BE2C (cell line): ENCODE measurements at regions not wholly inside any gene's neighbourhood (a gene's known extent, or its start where the extent isn't known, plus 50 kb on each side); places are given as distances from the start of the nearest gene placed in this dataset.

Source experiments
- DNase-seq: peaks from one replicate; pipeline ENCODE4 v3.0.0-alpha.2; 2020
- H3K27me3 ChIP-seq: fragments of 250-450 bp; sonication (Bioruptor Pico); 2 replicates; pipeline ENCODE4 v1.5.1; 2020; ENCODE audit warnings: mild to moderate bottlenecking
- H3K36me3 ChIP-seq: fragments of 250-450 bp; sonication (Bioruptor Pico); 2 replicates; pipeline ENCODE4 v1.5.1; 2020; ENCODE audit warnings: mild to moderate bottlenecking
- H3K4me1 ChIP-seq: fragments of 250-450 bp; sonication (Bioruptor Pico); 2 replicates; pipeline ENCODE4 v1.5.1; 2020
- H3K4me3 ChIP-seq: 2 replicates; pipeline ENCODE4 v1.5.1; 2011; ENCODE audit warnings: low read depth, low read length
- H3K9me3 ChIP-seq: fragments of 250-450 bp; sonication (Bioruptor Pico); 2 replicates; pipeline ENCODE4 v1.5.1; 2020
- TF ChIP-seq, protein P1 (sequence below): IDR thresholded peaks from 2 replicates; pipeline ENCODE4 v1.5.1; 2012; ENCODE audit warnings: mild to moderate bottlenecking, low read depth, low read length

DNA sequence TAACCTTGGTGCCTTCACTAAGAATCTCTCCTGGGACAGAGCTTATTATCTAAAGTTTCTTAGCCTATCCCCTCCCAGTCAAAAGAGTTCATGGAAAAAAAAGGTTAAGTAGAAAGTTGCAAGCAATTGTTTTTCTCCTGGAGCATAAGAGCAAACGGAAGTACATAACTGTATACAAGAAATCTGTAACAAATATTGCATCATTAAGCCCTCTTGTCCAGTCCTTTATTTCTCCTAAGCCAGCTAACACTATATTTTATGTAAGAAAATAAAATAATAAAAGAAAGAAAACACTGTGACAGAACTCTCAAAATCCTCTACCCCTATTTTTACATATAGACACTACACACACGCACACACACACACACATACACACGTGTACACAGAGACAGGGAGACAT is 255.3 kb downstream of the NAF1 start:
- DNase-seq = no peak
- Histone ChIP-seq H3K36me3 (no peaks in the 10 kb centered on the region), H3K4me1 (no peaks in the 10 kb centered on the region), H3K9me3 (no peaks in the 10 kb centered on the region), H3K27me3 (no peaks in the 10 kb centered on the region), H3K4me3 (no peak overlapping the region)
- TF ChIP-seq, protein P1, sequence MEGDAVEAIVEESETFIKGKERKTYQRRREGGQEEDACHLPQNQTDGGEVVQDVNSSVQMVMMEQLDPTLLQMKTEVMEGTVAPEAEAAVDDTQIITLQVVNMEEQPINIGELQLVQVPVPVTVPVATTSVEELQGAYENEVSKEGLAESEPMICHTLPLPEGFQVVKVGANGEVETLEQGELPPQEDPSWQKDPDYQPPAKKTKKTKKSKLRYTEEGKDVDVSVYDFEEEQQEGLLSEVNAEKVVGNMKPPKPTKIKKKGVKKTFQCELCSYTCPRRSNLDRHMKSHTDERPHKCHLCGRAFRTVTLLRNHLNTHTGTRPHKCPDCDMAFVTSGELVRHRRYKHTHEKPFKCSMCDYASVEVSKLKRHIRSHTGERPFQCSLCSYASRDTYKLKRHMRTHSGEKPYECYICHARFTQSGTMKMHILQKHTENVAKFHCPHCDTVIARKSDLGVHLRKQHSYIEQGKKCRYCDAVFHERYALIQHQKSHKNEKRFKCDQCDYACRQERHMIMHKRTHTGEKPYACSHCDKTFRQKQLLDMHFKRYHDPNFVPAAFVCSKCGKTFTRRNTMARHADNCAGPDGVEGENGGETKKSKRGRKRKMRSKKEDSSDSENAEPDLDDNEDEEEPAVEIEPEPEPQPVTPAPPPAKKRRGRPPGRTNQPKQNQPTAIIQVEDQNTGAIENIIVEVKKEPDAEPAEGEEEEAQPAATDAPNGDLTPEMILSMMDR = no peak

DNA sequence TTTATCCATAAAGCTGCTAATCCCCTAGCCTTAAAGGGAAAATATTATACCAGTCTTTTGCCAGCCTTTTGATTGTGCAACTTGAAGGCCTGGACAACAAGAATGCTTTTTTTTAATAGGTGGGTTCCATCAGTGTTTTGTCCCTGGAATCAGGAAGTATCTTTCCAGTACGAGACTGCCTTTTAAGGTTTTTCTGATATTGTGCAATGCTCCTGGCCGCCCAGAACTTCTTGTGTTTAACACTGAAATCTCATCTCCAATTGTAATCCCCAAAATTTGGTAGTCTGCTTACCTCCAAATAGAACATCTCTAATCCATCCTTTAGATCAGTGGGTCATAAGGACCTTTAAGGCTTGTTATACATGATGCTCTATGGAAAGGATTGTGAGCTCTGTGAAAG is 256.7 kb downstream of the NAF1 start:
- no peak for DNase-seq
- TF ChIP-seq, protein P1 = no peak
- Histone ChIP-seq H3K4me3 (no peak overlapping the region), H3K27me3 (no peaks in the 10 kb centered on the region), H3K4me1 (no peaks in the 10 kb centered on the region), H3K36me3 (no peaks in the 10 kb centered on the region), H3K9me3 (no peaks in the 10 kb centered on the region)

DNA sequence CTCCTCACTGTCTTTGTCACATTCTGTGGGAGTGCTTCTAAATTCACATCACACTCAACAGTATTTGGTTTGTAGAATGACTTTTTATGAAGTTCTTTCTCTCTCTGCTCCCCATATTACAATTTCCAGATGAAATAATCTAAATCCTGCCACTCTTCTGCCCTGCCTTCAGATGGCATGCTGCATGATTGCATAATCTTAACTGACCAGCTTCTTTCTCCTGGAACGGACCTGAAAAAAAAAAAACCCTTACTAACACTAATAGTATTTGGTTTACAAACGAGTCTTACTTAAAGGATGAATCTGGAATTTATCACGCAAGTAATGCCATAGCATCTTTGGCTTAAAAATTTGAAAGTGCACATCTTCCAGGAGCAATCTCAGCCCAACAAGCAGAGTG is 272.3 kb downstream of the NAF1 start:
- Histone ChIP-seq H3K4me1 (no peaks in the 10 kb centered on the region), H3K36me3 (no peaks in the 10 kb centered on the region), H3K27me3 (no peaks in the 10 kb centered on the region), H3K9me3 (no peaks in the 10 kb centered on the region), H3K4me3 (no peak overlapping the region)
- no peak for DNase-seq
- TF ChIP-seq, protein P1 = no peak

DNA sequence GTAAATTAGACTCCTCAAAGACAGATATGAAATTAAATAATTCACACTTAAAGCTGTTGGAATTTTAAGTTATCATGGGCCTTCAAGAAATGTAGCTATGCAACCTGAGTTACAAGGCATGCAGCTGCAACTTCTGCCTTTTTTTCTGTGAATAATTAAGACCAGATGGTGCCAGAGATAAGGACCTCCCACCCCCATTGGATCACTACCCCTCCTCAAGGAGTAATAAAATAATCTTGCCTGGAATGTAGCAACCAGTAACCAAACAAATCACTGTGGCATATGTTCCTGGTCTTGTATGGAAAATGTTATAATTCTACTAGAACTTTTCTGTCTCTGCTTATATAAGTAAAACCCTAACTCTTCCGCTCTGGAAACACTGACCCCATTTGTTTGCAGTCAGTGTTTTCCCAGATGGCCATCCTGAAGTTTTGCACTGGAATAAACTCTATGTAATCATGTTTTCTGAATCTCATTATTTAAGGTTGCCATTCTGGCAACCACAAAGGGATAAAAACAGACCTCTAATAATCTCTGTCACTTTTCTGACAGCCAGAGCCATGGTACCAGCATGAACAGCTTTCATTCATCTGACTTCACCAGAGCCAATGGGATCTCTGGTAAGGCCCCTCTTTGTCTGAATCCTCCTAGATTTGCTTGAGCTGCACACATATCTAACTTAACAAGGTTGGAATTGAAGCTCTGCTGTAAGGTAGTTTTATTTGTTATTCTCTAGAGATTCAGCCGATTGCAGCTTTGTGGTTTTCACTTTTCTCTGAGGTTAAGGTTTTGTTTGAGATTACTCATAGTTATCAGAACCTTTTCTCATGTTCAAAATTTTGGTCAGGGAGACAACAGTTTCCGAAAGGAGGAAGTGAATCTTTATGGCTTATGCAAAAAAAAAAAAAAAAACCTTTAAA is 274.6 kb downstream of the NAF1 start:
- Histone ChIP-seq H3K27me3 (no peaks in the 10 kb centered on the region), H3K4me1 (no peaks in the 10 kb centered on the region), H3K36me3 (no peaks in the 10 kb centered on the region), H3K9me3 (no peaks in the 10 kb centered on the region), H3K4me3 (no peak overlapping the region)
- no peak for DNase-seq
- TF ChIP-seq, protein P1 = no peak

DNA sequence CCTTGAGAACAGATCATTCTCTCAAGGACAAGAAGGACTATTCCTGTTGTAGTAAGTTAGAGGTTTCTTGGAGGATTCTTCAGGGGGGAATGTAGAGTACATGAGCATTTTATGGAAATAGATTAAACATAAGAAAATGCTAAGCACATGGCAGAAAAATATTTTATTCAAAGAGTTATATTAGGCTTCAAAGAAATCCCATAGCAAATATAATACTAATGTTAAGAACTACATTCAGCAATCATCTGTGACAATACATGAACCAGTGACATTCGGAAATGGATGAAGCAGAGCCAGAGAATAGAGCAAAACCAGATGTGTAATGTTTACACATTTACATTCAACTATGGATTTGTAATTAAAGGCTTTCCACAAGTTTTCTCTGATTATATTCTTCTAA is 288.6 kb downstream of the NAF1 start:
- H3K36me3 ChIP-seq = no peaks in the 10 kb centered on the region
- no peaks in the 10 kb centered on the region for H3K27me3 ChIP-seq
- TF ChIP-seq, protein P1 = no peak
- DNase-seq = no peak
- H3K4me3 ChIP-seq = no peak overlapping the region
- no peaks in the 10 kb centered on the region for H3K9me3 ChIP-seq
- no peaks in the 10 kb centered on the region for H3K4me1 ChIP-seq

DNA sequence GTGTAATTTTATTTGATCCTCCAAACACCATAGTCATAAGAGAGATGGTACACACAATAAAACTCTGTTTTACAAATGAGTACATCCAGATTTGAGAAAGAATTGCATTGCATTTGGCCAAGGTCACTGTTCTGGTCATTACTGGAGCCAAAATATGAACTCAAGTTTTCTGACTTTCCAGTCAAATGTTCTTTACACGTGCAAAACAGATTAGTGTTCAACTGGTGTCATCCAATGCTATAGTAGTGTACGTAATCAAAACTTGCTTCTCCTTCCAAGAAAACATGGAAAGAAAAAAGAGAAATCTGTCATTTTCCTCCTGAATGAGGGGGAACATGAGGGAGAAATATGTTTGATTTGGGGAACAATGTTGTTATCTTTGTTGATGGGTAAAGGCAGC is 291.9 kb downstream of the NAF1 start:
- Histone ChIP-seq H3K4me1 (no peaks in the 10 kb centered on the region), H3K4me3 (no peak overlapping the region), H3K27me3 (no peaks in the 10 kb centered on the region), H3K36me3 (no peaks in the 10 kb centered on the region), H3K9me3 (no peaks in the 10 kb centered on the region)
- no peak for DNase-seq
- TF ChIP-seq, protein P1 = no peak
